ENCODE measurements at regions not wholly inside any gene's neighbourhood (a gene's known extent, or its start where the extent isn't known, plus 50 kb on each side); places are given as distances from the start of the nearest gene placed in this dataset.
A peak's percentile ranks its signal among the peaks of the same experiment; 100 is the strongest.
"Not testable (repeated sequence)": the region's sequence is repeated elsewhere in the genome, so short reads cannot be mapped to it uniquely, and the experiment has no call there.

GRCh38 chr2:186922316-186922715, 73.3 kb upstream of the ZSWIM2 start:
- DNase-seq = not testable (repeated sequence)

GRCh38 chr2:186919296-186919695, 70.3 kb upstream of the ZSWIM2 start:
- no peak for DNase-seq

- no peak for DNase-seq
Observed at GRCh38 chr2:186918495-186918894, 69.5 kb upstream of the ZSWIM2 start.

GRCh38 chr2:186917866-186918265, 68.9 kb upstream of the ZSWIM2 start:
- no peak for DNase-seq

GRCh38 chr2:186913870-186914269, 64.9 kb upstream of the ZSWIM2 start:
- peak; percentile 32 for DNase-seq

GRCh38 chr2:186912979-186913378, 64.0 kb upstream of the ZSWIM2 start:
- no peak for DNase-seq

GRCh38 chr2:186911551-186912085, 62.6 kb upstream of the ZSWIM2 start:
- no peak for DNase-seq

- DNase-seq = peak; percentile 17
Observed at GRCh38 chr2:186910996-186911395, 62.0 kb upstream of the ZSWIM2 start.

- DNase-seq = no peak
Observed at GRCh38 chr2:186909095-186909494, 60.1 kb upstream of the ZSWIM2 start.

- DNase-seq = peak; percentile 13
Observed at GRCh38 chr2:186907897-186908296, 58.9 kb upstream of the ZSWIM2 start.

GRCh38 chr2:186903216-186903615, 54.2 kb upstream of the ZSWIM2 start:
- peak; percentile 43 for DNase-seq
